ENCODE measurements at regions not wholly inside any gene's neighbourhood (a gene's known extent, or its start where the extent isn't known, plus 50 kb on each side); places are given as distances from the start of the nearest gene placed in this dataset.
A peak's percentile ranks its signal among the peaks of the same experiment; 100 is the strongest.

- DNase-seq = no peak
Measured at GRCh38 chr15:97199393-97200051, 761.0 kb upstream of the ARRDC4 start.

GRCh38 chr15:97200161-97200560 lies 760.3 kb upstream of the ARRDC4 start:
- no peak for DNase-seq

- DNase-seq = no peak
Measured at GRCh38 chr15:97210277-97210676, 750.2 kb upstream of the ARRDC4 start.

- DNase-seq = no peak
Measured at GRCh38 chr15:97215629-97216028, 744.9 kb upstream of the ARRDC4 start.

GRCh38 chr15:97224191-97224641 lies 736.3 kb upstream of the ARRDC4 start:
- DNase-seq = no peak

- DNase-seq = peak; percentile 28
Measured at GRCh38 chr15:97234851-97235610, 725.5 kb upstream of the ARRDC4 start.

- DNase-seq = no peak
Measured at GRCh38 chr15:97235611-97235985, 724.9 kb upstream of the ARRDC4 start.

GRCh38 chr15:97236140-97236539 lies 724.4 kb upstream of the ARRDC4 start:
- DNase-seq = no peak

GRCh38 chr15:97237160-97237559 lies 723.3 kb upstream of the ARRDC4 start:
- no peak for DNase-seq

- no peak for DNase-seq
Measured at GRCh38 chr15:97248376-97248775, 712.1 kb upstream of the ARRDC4 start.

GRCh38 chr15:97259943-97260342 lies 700.6 kb upstream of the ARRDC4 start:
- no peak for DNase-seq

- DNase-seq = no peak
Measured at GRCh38 chr15:97301166-97301565, 659.3 kb upstream of the ARRDC4 start.

- no peak for DNase-seq
Measured at GRCh38 chr15:97316362-97316761, 644.1 kb upstream of the ARRDC4 start.

GRCh38 chr15:97317163-97317562 lies 643.3 kb upstream of the ARRDC4 start:
- no peak for DNase-seq

GRCh38 chr15:97319291-97319690 lies 641.2 kb upstream of the ARRDC4 start:
- DNase-seq = no peak

- DNase-seq = no peak
Measured at GRCh38 chr15:97346221-97346620, 614.3 kb upstream of the ARRDC4 start.

GRCh38 chr15:97350813-97351212 lies 609.7 kb upstream of the ARRDC4 start:
- no peak for DNase-seq

- no peak for DNase-seq
Measured at GRCh38 chr15:97383516-97383915, 577.0 kb upstream of the ARRDC4 start.

GRCh38 chr15:97386940-97387339 lies 573.6 kb upstream of the ARRDC4 start:
- DNase-seq = no peak

- DNase-seq = no peak
Measured at GRCh38 chr15:97401195-97401594, 559.3 kb upstream of the ARRDC4 start.

- DNase-seq = no peak
Measured at GRCh38 chr15:97401970-97402369, 558.5 kb upstream of the ARRDC4 start.

GRCh38 chr15:97406841-97407240 lies 553.7 kb upstream of the ARRDC4 start:
- no peak for DNase-seq

- peak; percentile 10 for DNase-seq
Measured at GRCh38 chr15:97410897-97411575, 549.5 kb upstream of the ARRDC4 start.

GRCh38 chr15:97420130-97420529 lies 540.4 kb upstream of the ARRDC4 start:
- DNase-seq = no peak

Data from COR-L47 (cell line).